AG09309 (cell line): ENCODE measurements at regions not wholly inside any gene's neighbourhood (a gene's known extent, or its start where the extent isn't known, plus 50 kb on each side); places are given as distances from the start of the nearest gene placed in this dataset.

Experiments used
- DNase-seq: peaks from one replicate; pipeline ENCODE4 v3.0.0-alpha.2; 2010; ENCODE audit warnings: low read depth
- H3K4me3 ChIP-seq: 2 replicates; pipeline ENCODE4 v1.5.1; 2011; ENCODE audit warnings: mild to moderate bottlenecking, low read depth, low read length, moderate library complexity; ENCODE audit not compliant: control insufficient read depth
- CTCF ChIP-seq: IDR thresholded peaks from 2 replicates; pipeline ENCODE4 v1.5.1; 2011; ENCODE audit warnings: mild to moderate bottlenecking, low read depth, low read length, inconsistent platforms; ENCODE audit not compliant: insufficient read depth, control insufficient read depth; ENCODE audit errors: missing control alignments

- no peak for DNase-seq
- no peak for TF ChIP-seq CTCF
- H3K4me3 ChIP-seq, result no peak overlapping the region
Observed at GRCh38 chr16:17571499-17572093, 100.8 kb upstream of the XYLT1 start.

GRCh38 chr16:17568239-17568638 lies 97.5 kb upstream of the XYLT1 start:
- TF ChIP-seq CTCF, result no peak
- H3K4me3 ChIP-seq, result no peak overlapping the region
- DNase-seq, result no peak

- DNase-seq, result no peak
- TF ChIP-seq CTCF, result no peak
- H3K4me3 ChIP-seq, result no peak overlapping the region
Observed at GRCh38 chr16:17567455-17567854, 96.7 kb upstream of the XYLT1 start.

GRCh38 chr16:17566656-17567450 lies 96.1 kb upstream of the XYLT1 start:
- DNase-seq, result no peak
- no peak overlapping the region for H3K4me3 ChIP-seq
- TF ChIP-seq CTCF, result no peak

- no peak overlapping the region for H3K4me3 ChIP-seq
- no peak for DNase-seq
- no peak for TF ChIP-seq CTCF
Observed at GRCh38 chr16:17566075-17566474, 95.3 kb upstream of the XYLT1 start.

GRCh38 chr16:17565605-17566004 lies 94.8 kb upstream of the XYLT1 start:
- no peak for DNase-seq
- peak; percentile 11 for TF ChIP-seq CTCF
- H3K4me3 ChIP-seq, result no peak overlapping the region

GRCh38 chr16:17564856-17565255 lies 94.1 kb upstream of the XYLT1 start:
- DNase-seq, result no peak

More at GRCh38 chr16:17564856-17565255, 94.1 kb upstream of the XYLT1 start:
- no peak for TF ChIP-seq CTCF
- no peak overlapping the region for H3K4me3 ChIP-seq
